Uterus (tissue), 2 donors: ENCODE measurements at regions not wholly inside any gene's neighbourhood (a gene's known extent, or its start where the extent isn't known, plus 50 kb on each side); places are given as distances from the start of the nearest gene placed in this dataset.

Experiments used
- POLR2A ChIP-seq, 2 donors: fragments of 450-650 bp; IDR thresholded peaks; one replicate each; pipeline ENCODE4 v1.6.1; 2016; ENCODE audit warnings: antibody characterized with exemption in 2 of 2, mild to moderate bottlenecking in 1 of 2, moderate library complexity in 1 of 2
- TF ChIP-seq, protein P1 (sequence below), 4 experiments: fragments of 200-600 bp in 2 of 4; fragments of 450-650 bp in 2 of 4; sonication (generic) in 2 of 4; IDR thresholded peaks; one replicate each; pipeline ENCODE4 v1.5.1; 2016 to 2019; ENCODE audit warnings: antibody characterized with exemption in 4 of 4, mild to moderate bottlenecking in 2 of 4, moderate library complexity in 1 of 4

DNA sequence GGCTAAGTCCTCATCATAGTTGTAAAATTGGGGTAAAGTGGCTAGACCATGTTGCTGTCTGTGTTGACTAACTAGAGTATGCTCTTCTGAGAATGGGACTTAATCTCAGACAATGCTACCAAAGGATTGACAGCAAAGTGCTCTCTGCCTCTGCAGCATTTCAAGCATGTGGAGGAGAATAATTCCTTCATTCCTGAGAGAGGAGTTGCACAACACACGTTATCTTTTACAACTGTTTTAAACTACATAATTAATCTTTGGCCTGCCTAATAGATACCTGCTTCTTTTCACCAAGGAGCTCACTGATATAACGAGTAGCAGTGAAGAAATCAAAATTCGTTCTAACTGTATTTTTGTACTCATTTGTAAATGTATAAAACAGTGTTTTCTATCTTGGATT lies 2172.2 kb downstream of the PCDH9 start:
- no peak for TF ChIP-seq POLR2A (IDR thresholded peaks at IDR 0.05)
- TF ChIP-seq, protein P1, sequence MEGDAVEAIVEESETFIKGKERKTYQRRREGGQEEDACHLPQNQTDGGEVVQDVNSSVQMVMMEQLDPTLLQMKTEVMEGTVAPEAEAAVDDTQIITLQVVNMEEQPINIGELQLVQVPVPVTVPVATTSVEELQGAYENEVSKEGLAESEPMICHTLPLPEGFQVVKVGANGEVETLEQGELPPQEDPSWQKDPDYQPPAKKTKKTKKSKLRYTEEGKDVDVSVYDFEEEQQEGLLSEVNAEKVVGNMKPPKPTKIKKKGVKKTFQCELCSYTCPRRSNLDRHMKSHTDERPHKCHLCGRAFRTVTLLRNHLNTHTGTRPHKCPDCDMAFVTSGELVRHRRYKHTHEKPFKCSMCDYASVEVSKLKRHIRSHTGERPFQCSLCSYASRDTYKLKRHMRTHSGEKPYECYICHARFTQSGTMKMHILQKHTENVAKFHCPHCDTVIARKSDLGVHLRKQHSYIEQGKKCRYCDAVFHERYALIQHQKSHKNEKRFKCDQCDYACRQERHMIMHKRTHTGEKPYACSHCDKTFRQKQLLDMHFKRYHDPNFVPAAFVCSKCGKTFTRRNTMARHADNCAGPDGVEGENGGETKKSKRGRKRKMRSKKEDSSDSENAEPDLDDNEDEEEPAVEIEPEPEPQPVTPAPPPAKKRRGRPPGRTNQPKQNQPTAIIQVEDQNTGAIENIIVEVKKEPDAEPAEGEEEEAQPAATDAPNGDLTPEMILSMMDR (IDR thresholded peaks at IDR 0.05) = no peak
